ENCODE measurements at regions not wholly inside any gene's neighbourhood (a gene's known extent, or its start where the extent isn't known, plus 50 kb on each side); places are given as distances from the start of the nearest gene placed in this dataset.

DNA sequence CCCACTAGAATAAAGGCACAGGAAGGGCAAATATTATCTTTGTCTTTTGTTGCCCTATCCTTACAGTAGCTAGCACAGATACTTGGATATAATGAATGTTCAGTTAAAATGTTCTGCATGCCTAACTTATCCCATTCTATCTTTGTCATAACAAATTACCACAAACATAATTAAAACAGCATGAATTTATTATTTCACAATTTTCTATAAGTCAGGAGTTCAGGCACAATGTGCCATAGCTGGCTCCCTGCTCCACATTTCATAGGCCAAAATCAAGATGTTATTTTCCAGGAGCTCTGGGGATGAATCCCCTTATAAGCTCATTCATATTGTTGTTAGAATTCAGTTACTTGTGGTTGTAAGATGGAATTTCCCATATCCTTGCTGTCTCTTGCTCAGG lies 975.5 kb downstream of the IGSF11 start:
- Histone ChIP-seq H3K4me1 (no peaks in the 10 kb centered on the region), H3K27me3 (no peaks in the 10 kb centered on the region), H3K36me3 (no peaks in the 10 kb centered on the region), H3K4me3 (no peak overlapping the region), H3K9me3 (peaks cover 0 to under 1% (median 0%) of the 10 kb centered on the region in 3 donors), H3K27ac (no peak overlapping the region)
- TF ChIP-seq, protein P1, sequence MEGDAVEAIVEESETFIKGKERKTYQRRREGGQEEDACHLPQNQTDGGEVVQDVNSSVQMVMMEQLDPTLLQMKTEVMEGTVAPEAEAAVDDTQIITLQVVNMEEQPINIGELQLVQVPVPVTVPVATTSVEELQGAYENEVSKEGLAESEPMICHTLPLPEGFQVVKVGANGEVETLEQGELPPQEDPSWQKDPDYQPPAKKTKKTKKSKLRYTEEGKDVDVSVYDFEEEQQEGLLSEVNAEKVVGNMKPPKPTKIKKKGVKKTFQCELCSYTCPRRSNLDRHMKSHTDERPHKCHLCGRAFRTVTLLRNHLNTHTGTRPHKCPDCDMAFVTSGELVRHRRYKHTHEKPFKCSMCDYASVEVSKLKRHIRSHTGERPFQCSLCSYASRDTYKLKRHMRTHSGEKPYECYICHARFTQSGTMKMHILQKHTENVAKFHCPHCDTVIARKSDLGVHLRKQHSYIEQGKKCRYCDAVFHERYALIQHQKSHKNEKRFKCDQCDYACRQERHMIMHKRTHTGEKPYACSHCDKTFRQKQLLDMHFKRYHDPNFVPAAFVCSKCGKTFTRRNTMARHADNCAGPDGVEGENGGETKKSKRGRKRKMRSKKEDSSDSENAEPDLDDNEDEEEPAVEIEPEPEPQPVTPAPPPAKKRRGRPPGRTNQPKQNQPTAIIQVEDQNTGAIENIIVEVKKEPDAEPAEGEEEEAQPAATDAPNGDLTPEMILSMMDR (IDR thresholded peaks at IDR 0.05) = no peak
- intact Hi-C loops (cut with DNase I; ENCODE audit: low total_unique reads) = no loop called here
- no peak for DNase-seq

- DNase-seq = no peak
- no peaks in the 10 kb centered on the region for H3K36me3 ChIP-seq
- no peaks in the 10 kb centered on the region for H3K4me1 ChIP-seq
- peaks cover 0 to 7% (median 0%) of the 10 kb centered on the region in 3 donors for H3K9me3 ChIP-seq
- TF ChIP-seq, protein P1 (IDR thresholded peaks at IDR 0.05) = no peak
- H3K27ac ChIP-seq = no peak overlapping the region
- H3K27me3 ChIP-seq = no peaks in the 10 kb centered on the region
- H3K4me3 ChIP-seq = no peak overlapping the region
- intact Hi-C loops (cut with DNase I; ENCODE audit: low total_unique reads) = no loop called here
These were observed 967.2 kb downstream of the IGSF11 start for GRCh38 chr3:118067439-118067838.

GRCh38 chr3:118075873-118076272 lies 958.8 kb downstream of the IGSF11 start:
- TF ChIP-seq, protein P1 (IDR thresholded peaks at IDR 0.05) = no peak
- H3K9me3 ChIP-seq = no peaks in the 10 kb centered on the region
- no peaks in the 10 kb centered on the region for H3K4me1 ChIP-seq
- no peaks in the 10 kb centered on the region for H3K36me3 ChIP-seq
- no peak overlapping the region for H3K27ac ChIP-seq
- intact Hi-C loops (cut with DNase I; ENCODE audit: low total_unique reads) = no loop called here
- H3K4me3 ChIP-seq = no peak overlapping the region
- no peak for DNase-seq
- H3K27me3 ChIP-seq = no peaks in the 10 kb centered on the region

- H3K9me3 ChIP-seq = no peaks in the 10 kb centered on the region
- H3K36me3 ChIP-seq = no peaks in the 10 kb centered on the region
- intact Hi-C loops (cut with DNase I; ENCODE audit: low total_unique reads) = no loop called here
- TF ChIP-seq, protein P1 (IDR thresholded peaks at IDR 0.05) = no peak
- H3K27me3 ChIP-seq = no peaks in the 10 kb centered on the region
- H3K4me3 ChIP-seq = no peak overlapping the region
- H3K4me1 ChIP-seq = no peaks in the 10 kb centered on the region
- H3K27ac ChIP-seq = no peak overlapping the region
- no peak for DNase-seq
These were observed 957.3 kb downstream of the IGSF11 start for GRCh38 chr3:118077332-118077731.

DNA sequence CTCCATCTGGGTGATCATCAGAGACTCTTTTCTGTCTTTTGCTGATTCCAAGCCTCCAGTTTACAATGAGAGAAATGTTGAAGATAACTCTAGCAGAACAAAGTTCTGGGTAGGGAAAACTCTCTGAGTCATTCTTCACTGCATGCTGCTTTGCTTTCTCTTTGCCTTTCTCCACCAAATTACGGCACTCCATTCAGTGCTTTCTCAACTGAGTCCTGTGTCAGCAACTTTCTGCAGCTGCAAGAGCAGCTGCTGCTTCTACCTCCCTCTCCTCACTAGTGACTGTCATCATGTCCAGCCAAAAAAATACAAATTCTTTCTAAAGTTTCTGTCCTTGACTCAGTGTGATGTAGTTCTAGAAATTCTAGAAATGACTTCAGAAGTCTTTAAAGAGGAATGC lies 953.8 kb downstream of the IGSF11 start:
- H3K27me3 ChIP-seq = no peaks in the 10 kb centered on the region
- intact Hi-C loops (cut with DNase I; ENCODE audit: low total_unique reads) = no loop called here
- no peaks in the 10 kb centered on the region for H3K9me3 ChIP-seq
- no peak for DNase-seq
- H3K4me3 ChIP-seq = no peak overlapping the region
- H3K27ac ChIP-seq = no peak overlapping the region
- H3K36me3 ChIP-seq = no peaks in the 10 kb centered on the region
- H3K4me1 ChIP-seq = no peaks in the 10 kb centered on the region
- TF ChIP-seq, protein P1 (IDR thresholded peaks at IDR 0.05) = no peak

GRCh38 chr3:118088696-118089095 lies 946.0 kb downstream of the IGSF11 start:
- Histone ChIP-seq H3K27ac (no peak overlapping the region), H3K4me3 (no peak overlapping the region), H3K36me3 (no peaks in the 10 kb centered on the region), H3K9me3 (peaks cover 0 to 6% (median 0%) of the 10 kb centered on the region in 3 donors), H3K4me1 (no peaks in the 10 kb centered on the region), H3K27me3 (no peaks in the 10 kb centered on the region)
- no peak for DNase-seq
- TF ChIP-seq, protein P1 (IDR thresholded peaks at IDR 0.05) = no peak
- intact Hi-C loops (cut with DNase I; ENCODE audit: low total_unique reads) = no loop called here
